Cerebellar cortex (tissue), 1 donor: ENCODE measurements at regions not wholly inside any gene's neighbourhood (a gene's known extent, or its start where the extent isn't known, plus 50 kb on each side); places are given as distances from the start of the nearest gene placed in this dataset.
"Not testable (repeated sequence)": the region's sequence is repeated elsewhere in the genome, so short reads cannot be mapped to it uniquely, and the experiment has no call there.

Experiments
- DNase-seq: peaks from one replicate; pipeline ENCODE4 v3.0.0-alpha.2; 2015; ENCODE audit warnings: low spot score

DNA sequence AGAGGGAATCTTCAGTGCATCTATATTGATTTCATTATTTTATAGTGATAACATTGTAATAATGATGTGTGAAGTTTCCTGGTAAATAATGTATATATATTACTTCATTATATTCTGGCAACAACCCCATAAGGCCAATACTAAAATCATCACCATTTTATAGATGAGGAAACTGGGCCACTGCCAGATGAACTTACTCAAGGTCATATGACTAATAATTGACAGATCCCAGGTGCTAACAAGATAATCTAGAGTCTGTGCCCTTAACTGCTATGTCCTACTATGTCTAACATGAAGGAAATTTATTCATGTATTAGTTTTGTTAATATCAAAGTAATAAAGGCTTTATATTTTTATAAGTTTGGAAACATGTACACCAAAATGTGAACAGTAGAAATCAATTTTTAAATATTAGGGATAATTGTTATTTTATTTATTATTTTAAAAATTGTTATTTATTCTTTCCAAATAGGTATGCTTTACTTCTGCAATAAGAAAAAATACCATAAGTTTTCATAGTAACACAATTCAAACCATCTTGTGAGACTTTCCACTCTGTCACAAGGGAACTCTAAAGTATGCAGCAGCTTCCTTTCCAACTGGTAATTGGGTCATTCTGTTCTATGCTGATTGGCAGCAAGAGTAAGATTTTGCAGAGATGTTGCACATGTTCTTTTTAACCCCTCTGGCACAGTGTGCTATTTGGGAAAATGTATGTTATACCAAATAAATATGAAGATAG lies 90.8 kb upstream of the CMC1 start:
- DNase-seq = peak; percentile 33

DNA sequence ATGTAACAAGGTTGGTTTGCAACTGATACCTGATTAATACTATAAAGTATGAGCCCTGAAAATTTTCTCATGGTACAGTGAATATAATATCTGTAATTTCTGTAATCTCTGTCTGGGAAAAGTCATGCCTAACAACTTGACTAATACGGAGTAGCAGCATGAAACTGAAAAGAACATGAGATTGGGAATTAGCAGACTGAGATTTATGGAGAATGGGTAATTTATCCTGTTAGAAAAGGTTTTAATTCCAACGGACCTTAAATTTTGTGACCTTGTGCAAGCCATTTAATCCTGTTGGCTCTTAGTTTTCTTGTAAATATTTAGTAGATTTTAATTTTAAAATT lies 90.2 kb upstream of the CMC1 start:
- DNase-seq = no peak

DNA sequence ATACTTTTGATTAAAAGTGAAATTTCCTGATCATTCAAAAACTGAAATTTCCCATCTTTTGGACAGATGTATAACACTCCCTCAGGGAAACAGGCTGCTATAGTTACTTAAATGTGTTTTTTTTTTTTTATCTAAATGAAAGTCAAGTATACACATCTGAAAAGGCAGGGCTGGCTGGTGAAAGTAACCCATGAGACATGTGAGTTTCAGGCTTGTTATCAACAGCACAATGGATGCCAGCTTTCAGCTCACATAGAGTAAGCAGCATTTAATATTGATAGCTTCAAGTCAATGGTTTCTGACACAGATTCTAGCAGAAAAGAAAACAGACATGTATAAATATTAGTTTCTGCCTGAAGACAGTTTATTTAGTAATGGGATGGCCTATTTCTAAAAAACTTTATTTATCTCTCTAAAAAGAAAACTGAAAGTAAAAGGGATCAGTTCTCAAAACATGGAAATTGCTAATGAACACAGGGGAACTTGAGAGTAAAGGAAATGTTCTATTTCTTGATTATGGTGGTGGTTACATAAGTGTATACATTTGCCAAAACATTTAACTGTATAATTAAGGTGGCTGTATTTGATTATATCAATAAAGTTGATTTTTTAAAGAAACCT lies 89.7 kb upstream of the CMC1 start:
- peak; percentile 9 for DNase-seq

DNA sequence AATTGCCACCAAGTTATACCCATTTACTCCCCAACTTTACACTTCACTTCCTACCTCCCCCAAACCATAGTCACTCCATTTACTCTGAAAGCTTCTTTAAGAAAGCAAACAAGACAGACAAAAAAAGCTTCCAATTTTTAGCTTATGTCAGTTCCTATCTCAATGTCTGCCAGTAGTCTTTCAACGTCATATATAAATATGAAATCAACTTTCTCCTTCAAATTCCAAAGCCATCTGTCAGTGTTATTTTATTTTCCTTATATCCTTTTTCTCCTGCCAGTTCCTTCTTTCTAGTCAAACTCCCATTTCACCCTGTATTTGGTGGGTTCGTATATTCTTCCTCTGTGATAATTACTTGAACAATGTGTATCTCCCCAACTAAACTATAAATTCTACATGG lies 85.8 kb upstream of the CMC1 start:
- DNase-seq = no peak

DNA sequence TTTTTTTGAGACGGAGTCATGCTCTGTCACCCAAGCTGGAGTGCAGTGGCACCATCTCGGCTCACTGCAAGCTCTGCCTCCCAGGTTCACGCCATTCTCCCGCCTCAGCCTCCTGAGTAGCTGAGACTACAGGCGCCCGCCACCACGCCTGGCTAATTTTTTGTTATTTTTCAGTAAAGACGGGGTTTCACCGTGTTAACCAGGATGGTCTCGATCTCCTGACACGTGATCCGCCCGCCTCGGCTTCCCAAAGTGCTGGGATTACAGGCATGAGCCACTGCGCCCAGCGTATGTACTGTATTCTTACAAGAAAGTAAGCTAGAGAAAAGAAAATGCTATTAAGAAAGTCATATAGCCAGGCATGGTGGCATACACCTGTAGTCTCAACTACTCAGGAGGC lies 84.8 kb upstream of the CMC1 start:
- DNase-seq = not testable (repeated sequence)

DNA sequence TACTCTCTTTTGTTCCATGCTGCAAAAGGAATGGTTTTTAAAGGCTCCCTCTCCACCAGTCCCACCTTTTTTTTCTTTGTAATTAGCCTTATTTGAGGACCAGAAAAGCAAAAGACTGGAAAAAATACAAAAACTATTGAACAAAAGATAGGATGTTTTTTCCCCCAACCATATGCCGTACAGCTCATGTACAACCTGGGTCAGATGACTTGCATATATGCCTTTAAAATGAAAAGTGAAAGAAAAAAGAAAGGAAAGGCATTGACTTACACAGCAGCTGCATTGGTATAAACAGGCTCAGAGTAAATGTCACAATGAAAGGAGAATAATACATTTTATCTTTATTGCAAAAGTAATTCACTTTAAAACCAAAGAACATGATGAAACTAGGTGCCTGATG lies 69.5 kb upstream of the CMC1 start:
- no peak for DNase-seq

DNA sequence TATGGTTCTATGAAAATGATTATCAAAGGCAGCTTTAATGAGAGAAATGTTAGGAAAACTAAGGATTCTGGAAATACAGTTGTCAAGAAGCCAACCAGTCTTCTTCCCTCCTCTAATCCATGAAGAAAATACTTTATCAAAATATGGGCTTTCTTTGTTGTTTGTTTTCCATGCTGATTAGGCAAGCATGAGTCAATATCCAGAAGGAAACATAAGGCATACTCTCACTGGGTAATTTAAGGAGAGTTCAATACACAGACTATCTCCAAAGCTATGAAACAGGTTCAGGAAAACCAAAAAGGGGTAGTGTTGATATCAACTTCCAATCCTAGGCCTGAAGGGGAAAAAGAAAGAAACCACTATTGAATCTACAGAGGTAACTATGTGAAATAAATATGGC lies 68.7 kb upstream of the CMC1 start:
- no peak for DNase-seq

DNA sequence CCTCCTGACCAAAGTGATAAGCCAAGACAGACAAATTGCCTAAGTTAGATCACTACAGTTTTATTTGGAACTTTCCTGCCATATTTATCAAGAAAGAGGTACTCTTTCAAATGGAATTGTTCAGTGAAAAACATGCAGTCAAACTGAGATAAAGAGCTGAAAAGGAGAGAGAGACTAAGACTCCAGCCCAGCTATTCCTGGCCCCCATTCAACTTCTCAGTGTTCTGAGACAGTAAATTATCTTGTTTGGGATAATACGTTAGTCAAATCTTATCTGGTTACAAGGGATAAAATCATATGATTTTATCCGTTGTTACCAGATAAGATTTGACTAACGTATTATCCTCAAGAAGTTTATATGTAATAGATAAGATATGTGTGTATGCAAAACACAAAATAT lies 67.6 kb upstream of the CMC1 start:
- DNase-seq = no peak

DNA sequence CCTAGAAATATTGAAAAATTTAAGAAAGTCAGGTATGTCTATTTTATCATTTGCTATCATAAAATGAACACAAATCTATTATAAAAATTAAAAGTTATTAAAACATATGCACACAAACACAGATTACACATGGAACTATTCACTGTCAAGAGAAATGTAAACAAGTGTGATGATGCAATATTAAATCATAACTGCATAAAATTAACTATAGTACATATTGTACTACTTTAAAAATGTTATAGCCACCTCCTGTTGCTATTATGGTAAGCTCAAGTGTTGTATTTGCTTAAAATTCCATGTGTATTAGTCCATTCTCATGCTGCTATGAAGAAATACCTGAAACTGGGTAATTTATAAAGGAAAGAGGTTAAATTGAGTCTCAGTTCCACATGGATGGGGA lies 54.7 kb upstream of the CMC1 start:
- no peak for DNase-seq

DNA sequence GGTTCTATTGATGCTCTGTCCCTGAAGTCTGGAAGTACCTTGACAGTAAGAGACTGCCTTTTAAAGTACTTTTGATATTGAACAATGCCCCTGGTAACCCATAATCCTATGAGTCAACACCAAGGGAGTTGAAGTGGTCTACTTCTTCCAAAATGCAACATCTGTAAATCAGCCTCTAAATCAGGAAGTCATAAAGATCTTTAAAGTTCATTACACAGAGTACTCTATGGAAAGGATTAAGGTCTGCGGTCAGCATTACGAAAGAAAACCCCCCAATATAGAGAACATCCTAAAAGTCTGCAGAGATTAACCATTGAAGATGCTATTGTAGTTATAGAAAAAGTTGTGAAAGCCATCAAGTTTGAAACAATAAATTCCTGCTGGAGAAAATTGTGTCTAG lies 52.7 kb upstream of the CMC1 start:
- DNase-seq = no peak

DNA sequence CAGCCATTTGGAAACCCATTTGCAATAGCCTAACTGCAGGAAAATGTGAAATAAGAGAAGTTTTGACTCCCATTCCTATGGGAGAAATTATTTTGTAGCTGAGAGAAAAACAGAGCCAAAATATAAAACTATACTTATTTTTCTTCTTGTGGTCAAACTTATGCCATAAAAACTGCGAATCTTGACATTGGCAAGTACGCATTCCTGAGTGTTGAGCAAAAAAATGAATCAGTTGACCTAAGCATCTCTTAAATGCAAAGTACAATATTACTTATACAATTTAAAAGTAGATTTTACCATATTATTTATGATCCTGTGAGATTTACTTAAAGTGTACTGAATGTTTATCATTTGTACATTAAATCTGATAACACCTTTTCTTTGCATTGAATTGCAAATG lies 50.1 kb upstream of the CMC1 start:
- DNase-seq = no peak
